OCI-LY1 (cell line): ENCODE measurements at regions not wholly inside any gene's neighbourhood (a gene's known extent, or its start where the extent isn't known, plus 50 kb on each side); places are given as distances from the start of the nearest gene placed in this dataset.

Experiments
- H2AFZ ChIP-seq: fragments of 200-600 bp; sonication (generic), shearing (Covaris generic); 2 replicates; pipeline ENCODE4 v1.6.0; 2014; ENCODE audit warnings: antibody characterized with exemption, mild to moderate bottlenecking, low read length
- H3F3A ChIP-seq: fragments of 200-600 bp; sonication (generic), shearing (Covaris generic); 2 replicates; pipeline ENCODE4 v1.6.0; 2014; ENCODE audit warnings: mild to moderate bottlenecking, antibody characterized with exemption, low read length, moderate library complexity; ENCODE audit not compliant: insufficient read depth
- H3K27ac ChIP-seq: fragments of 200-600 bp; sonication (generic); 2 replicates; pipeline ENCODE4 v1.5.1; 2014; ENCODE audit warnings: low read length, mixed run types, mild to moderate bottlenecking, low read depth; ENCODE audit not compliant: poor library complexity, severe bottlenecking
- H3K27me3 ChIP-seq: fragments of 200-600 bp; sonication (generic); 2 replicates; pipeline ENCODE4 v1.6.0; 2014; ENCODE audit warnings: antibody characterized with exemption, mild to moderate bottlenecking, low read length, moderate library complexity; ENCODE audit not compliant: insufficient read depth
- H3K36me3 ChIP-seq: fragments of 200-600 bp; sonication (generic); 2 replicates; pipeline ENCODE4 v1.6.1; 2014; ENCODE audit warnings: mild to moderate bottlenecking, antibody characterized with exemption, low read length, moderate library complexity, mixed read lengths; ENCODE audit not compliant: insufficient read depth
- H3K4me1 ChIP-seq: fragments of 200-600 bp; sonication (generic); 2 replicates; pipeline ENCODE4 v1.5.1; 2014; ENCODE audit warnings: mild to moderate bottlenecking, low read length, moderate library complexity; ENCODE audit not compliant: insufficient read depth, severe bottlenecking
- H3K4me2 ChIP-seq: fragments of 200-600 bp; sonication (generic), shearing (Covaris generic); 2 replicates; pipeline ENCODE4 v1.6.1; 2014; ENCODE audit warnings: low read length
- H3K4me3 ChIP-seq: fragments of 200-600 bp; sonication (generic); 2 replicates; pipeline ENCODE4 v1.5.1; 2014; ENCODE audit warnings: low read length, low read depth, mild to moderate bottlenecking, mixed read lengths; ENCODE audit not compliant: poor library complexity, severe bottlenecking
- H3K79me2 ChIP-seq: fragments of 200-600 bp; shearing (Covaris generic); 2 replicates; pipeline ENCODE4 v1.6.1; 2016; ENCODE audit warnings: mixed run types, low read length, mixed read lengths; ENCODE audit not compliant: insufficient read depth
- H3K9ac ChIP-seq: fragments of 200-600 bp; sonication (generic), shearing (Covaris generic); 2 replicates; pipeline ENCODE4 v1.6.1; 2014; ENCODE audit warnings: mild to moderate bottlenecking, low read length, mixed read lengths
- H3K9me2 ChIP-seq: fragments of 200-600 bp; sonication (generic), shearing (Covaris generic); 2 replicates; pipeline ENCODE4 v1.6.1; 2014; ENCODE audit warnings: low read depth, mild to moderate bottlenecking, low read length, mixed read lengths
- H3K9me3 ChIP-seq: fragments of 200-600 bp; shearing (Covaris generic); 2 replicates; pipeline ENCODE4 v1.6.1; 2014; ENCODE audit warnings: low read length, mixed read lengths
- H4K20me1 ChIP-seq: fragments of 200-600 bp; sonication (generic), shearing (Covaris generic); 2 replicates; pipeline ENCODE4 v1.6.0; 2016; ENCODE audit warnings: mild to moderate bottlenecking, low read length; ENCODE audit not compliant: insufficient read depth
- EZH2 ChIP-seq: fragments of 200-600 bp; sonication (generic), shearing (Covaris generic); IDR thresholded peaks from 2 replicates; pipeline ENCODE4 v1.8.0; 2017; ENCODE audit warnings: borderline replicate concordance, mixed run types, mild to moderate bottlenecking, antibody characterized with exemption, low read length, moderate library complexity, mixed read lengths
- TF ChIP-seq, protein P1 (sequence below): fragments of 200-600 bp; sonication (generic), shearing (Covaris generic); IDR thresholded peaks from 2 replicates; pipeline ENCODE4 v1.5.1; 2017; ENCODE audit warnings: mild to moderate bottlenecking, antibody characterized with exemption, low read length, moderate library complexity, mixed read lengths

DNA sequence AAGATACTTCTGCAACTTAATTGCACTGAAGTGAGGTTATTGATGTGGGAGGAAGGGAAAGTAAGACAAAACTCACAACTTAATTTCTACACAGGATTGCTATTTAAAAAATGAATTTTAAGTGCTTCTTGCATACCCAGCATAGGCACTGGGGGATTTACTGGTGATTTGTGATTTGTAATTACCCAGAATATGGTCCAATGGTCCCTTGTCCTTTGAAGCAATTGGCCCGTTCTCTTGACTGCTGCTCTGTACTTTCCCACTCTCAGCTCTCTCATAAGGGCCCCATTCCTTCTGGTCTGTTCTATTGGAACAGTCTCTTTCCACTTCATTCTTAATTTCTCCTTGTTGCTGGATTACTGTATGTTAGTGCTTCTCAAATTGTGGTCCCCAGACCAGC, 75.4 kb upstream of the SPATA31D4 start:
- H3K4me1 ChIP-seq = no peaks in the 10 kb centered on the region
- no peak overlapping the region for H3K9ac ChIP-seq
- H3K27me3 ChIP-seq = no peaks in the 10 kb centered on the region
- H3K36me3 ChIP-seq = no peaks in the 10 kb centered on the region
- H3K9me3 ChIP-seq = no peaks in the 10 kb centered on the region
- no peak overlapping the region for H3K27ac ChIP-seq
- H3F3A ChIP-seq = no peaks in the 10 kb centered on the region
- TF ChIP-seq EZH2 = no peak
- TF ChIP-seq, protein P1, sequence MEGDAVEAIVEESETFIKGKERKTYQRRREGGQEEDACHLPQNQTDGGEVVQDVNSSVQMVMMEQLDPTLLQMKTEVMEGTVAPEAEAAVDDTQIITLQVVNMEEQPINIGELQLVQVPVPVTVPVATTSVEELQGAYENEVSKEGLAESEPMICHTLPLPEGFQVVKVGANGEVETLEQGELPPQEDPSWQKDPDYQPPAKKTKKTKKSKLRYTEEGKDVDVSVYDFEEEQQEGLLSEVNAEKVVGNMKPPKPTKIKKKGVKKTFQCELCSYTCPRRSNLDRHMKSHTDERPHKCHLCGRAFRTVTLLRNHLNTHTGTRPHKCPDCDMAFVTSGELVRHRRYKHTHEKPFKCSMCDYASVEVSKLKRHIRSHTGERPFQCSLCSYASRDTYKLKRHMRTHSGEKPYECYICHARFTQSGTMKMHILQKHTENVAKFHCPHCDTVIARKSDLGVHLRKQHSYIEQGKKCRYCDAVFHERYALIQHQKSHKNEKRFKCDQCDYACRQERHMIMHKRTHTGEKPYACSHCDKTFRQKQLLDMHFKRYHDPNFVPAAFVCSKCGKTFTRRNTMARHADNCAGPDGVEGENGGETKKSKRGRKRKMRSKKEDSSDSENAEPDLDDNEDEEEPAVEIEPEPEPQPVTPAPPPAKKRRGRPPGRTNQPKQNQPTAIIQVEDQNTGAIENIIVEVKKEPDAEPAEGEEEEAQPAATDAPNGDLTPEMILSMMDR = no peak
- no peaks in the 10 kb centered on the region for H4K20me1 ChIP-seq
- no peak overlapping the region for H3K4me2 ChIP-seq
- no peaks in the 10 kb centered on the region for H3K79me2 ChIP-seq
- H3K4me3 ChIP-seq = no peak overlapping the region
- H3K9me2 ChIP-seq = no peaks in the 10 kb centered on the region
- H2AFZ ChIP-seq = no peak overlapping the region

- H3K79me2 ChIP-seq = no peaks in the 10 kb centered on the region
- TF ChIP-seq, protein P1 = no peak
- TF ChIP-seq EZH2 = no peak
- H4K20me1 ChIP-seq = no peaks in the 10 kb centered on the region
- H3K4me1 ChIP-seq = no peaks in the 10 kb centered on the region
- H3K27ac ChIP-seq = no peak overlapping the region
- no peaks in the 10 kb centered on the region for H3K27me3 ChIP-seq
- H3K4me3 ChIP-seq = no peak overlapping the region
- no peaks in the 10 kb centered on the region for H3K36me3 ChIP-seq
- H3K9me2 ChIP-seq = no peaks in the 10 kb centered on the region
- no peak overlapping the region for H3K4me2 ChIP-seq
- H3F3A ChIP-seq = no peaks in the 10 kb centered on the region
- H3K9ac ChIP-seq = no peak overlapping the region
- no peak overlapping the region for H2AFZ ChIP-seq
- H3K9me3 ChIP-seq = no peaks in the 10 kb centered on the region
These were observed 72.7 kb upstream of the SPATA31D4 start for GRCh38 chr9:81855538-81855937.

DNA sequence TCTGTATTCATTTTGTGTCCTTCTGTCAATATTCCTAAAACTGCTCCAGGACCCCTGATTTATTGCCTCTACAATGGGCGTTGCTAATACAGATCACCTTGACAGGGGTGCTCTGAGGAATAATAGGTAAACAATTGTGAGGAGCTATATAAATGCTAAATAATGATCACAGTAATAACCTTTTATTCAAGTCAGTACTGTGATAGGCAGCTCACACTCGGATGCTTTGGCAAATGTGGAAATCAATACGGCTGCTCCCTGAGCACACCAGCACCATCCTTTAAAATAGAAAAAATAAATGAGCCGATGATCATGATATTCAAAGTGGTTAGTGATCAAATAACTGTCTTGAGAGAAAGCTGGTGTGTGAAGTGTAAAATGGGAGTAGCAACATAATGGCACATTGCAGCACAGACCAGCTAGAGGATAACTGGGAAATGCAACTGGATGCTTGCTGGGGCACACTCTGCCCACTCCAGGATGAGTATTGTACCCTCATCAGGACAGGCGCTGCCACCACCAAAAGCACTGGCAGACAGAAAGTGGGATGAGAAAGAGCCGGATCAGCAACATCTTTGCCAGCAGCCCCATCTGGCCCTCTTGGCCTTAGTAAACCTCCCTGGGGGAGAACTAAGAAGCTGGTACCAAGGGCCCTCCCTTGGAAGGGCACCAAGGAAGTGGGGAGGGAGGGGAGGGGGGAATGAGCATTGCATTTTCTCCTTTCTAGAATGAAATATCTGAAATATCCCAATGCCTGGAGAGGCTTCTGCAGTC, 69.4 kb upstream of the SPATA31D4 start:
- TF ChIP-seq, protein P1 = no peak
- no peak for TF ChIP-seq EZH2
- no peak overlapping the region for H3K27ac ChIP-seq

More for the DNA sequence above, 69.4 kb upstream of the SPATA31D4 start:
- Histone ChIP-seq H3K4me1 (no peaks in the 10 kb centered on the region), H3K4me3 (no peak overlapping the region), H3K79me2 (no peaks in the 10 kb centered on the region), H3K27me3 (no peaks in the 10 kb centered on the region), H3K9me3 (no peaks in the 10 kb centered on the region), H3K9me2 (no peaks in the 10 kb centered on the region), H3K36me3 (no peaks in the 10 kb centered on the region), H3K4me2 (no peak overlapping the region), H4K20me1 (no peaks in the 10 kb centered on the region), H3K9ac (no peak overlapping the region), H3F3A (no peaks in the 10 kb centered on the region), H2AFZ (no peak overlapping the region)
